Neural crest cell (in vitro differentiated cells): ENCODE measurements at regions not wholly inside any gene's neighbourhood (a gene's known extent, or its start where the extent isn't known, plus 50 kb on each side); places are given as distances from the start of the nearest gene placed in this dataset.

Experiments
- DNase-seq: peaks from one replicate; pipeline ENCODE4 v3.0.0; 2021; ENCODE audit warnings: low read depth, mixed read lengths, low spot score
- H3K27ac Mint-ChIP-seq: one replicate; pipeline ENCODE4 v1.8.0; 2021; ENCODE audit warnings: mild to moderate bottlenecking, mixed read lengths; ENCODE audit not compliant: unreplicated experiment
- H3K27me3 Mint-ChIP-seq: 2 replicates; pipeline ENCODE4 v1.8.0; 2021; ENCODE audit warnings: low read depth, mild to moderate bottlenecking, mixed read lengths
- H3K36me3 Mint-ChIP-seq: 2 replicates; pipeline ENCODE4 v1.8.0; 2021; ENCODE audit warnings: low read depth, mild to moderate bottlenecking, mixed read lengths
- H3K4me1 Mint-ChIP-seq: 2 replicates; pipeline ENCODE4 v1.8.0; 2021; ENCODE audit warnings: mixed read lengths
- H3K4me3 Mint-ChIP-seq: one replicate; pipeline ENCODE4 v1.8.0; 2021; ENCODE audit warnings: mild to moderate bottlenecking, mixed read lengths
- H3K9me3 Mint-ChIP-seq: 2 replicates; pipeline ENCODE4 v1.8.0; 2021; ENCODE audit warnings: mixed read lengths
- CTCF ChIP-seq: fragments of 200-600 bp; sonication (generic); conservative IDR thresholded peaks from 2 replicates; pipeline ENCODE4 v1.5.0; 2021; ENCODE audit warnings: antibody characterized with exemption, mild to moderate bottlenecking

GRCh38 chr6:53202052-53202451, 53.4 kb upstream of the GCM1 start:
- H3K4me3 Mint-ChIP-seq = no peak overlapping the region
- DNase-seq = no peak
- H3K4me1 Mint-ChIP-seq = no peaks in the 10 kb centered on the region
- no peak for TF ChIP-seq CTCF
- H3K27ac Mint-ChIP-seq = no peak overlapping the region
- no peaks in the 10 kb centered on the region for H3K27me3 Mint-ChIP-seq
- no peaks in the 10 kb centered on the region for H3K36me3 Mint-ChIP-seq
- H3K9me3 Mint-ChIP-seq = no peaks in the 10 kb centered on the region

GRCh38 chr6:53201270-53201669, 52.6 kb upstream of the GCM1 start:
- H3K36me3 Mint-ChIP-seq = no peaks in the 10 kb centered on the region

GRCh38 chr6:53199765-53200164, 51.1 kb upstream of the GCM1 start:
- DNase-seq = no peak
- no peak overlapping the region for H3K4me3 Mint-ChIP-seq
- H3K27me3 Mint-ChIP-seq = no peaks in the 10 kb centered on the region
- no peak for TF ChIP-seq CTCF
- no peak overlapping the region for H3K27ac Mint-ChIP-seq
- H3K9me3 Mint-ChIP-seq = no peaks in the 10 kb centered on the region
- no peaks in the 10 kb centered on the region for H3K36me3 Mint-ChIP-seq
- H3K4me1 Mint-ChIP-seq = no peaks in the 10 kb centered on the region

More at GRCh38 chr6:53201270-53201669, 52.6 kb upstream of the GCM1 start:
- H3K4me3 Mint-ChIP-seq = no peak overlapping the region
- H3K27ac Mint-ChIP-seq = no peak overlapping the region
- no peak for TF ChIP-seq CTCF
- no peaks in the 10 kb centered on the region for H3K27me3 Mint-ChIP-seq
- DNase-seq = no peak
- H3K9me3 Mint-ChIP-seq = no peaks in the 10 kb centered on the region
- no peaks in the 10 kb centered on the region for H3K4me1 Mint-ChIP-seq

GRCh38 chr6:53199156-53199555, 50.5 kb upstream of the GCM1 start:
- Mint-ChIP-seq H3K4me1 (no peaks in the 10 kb centered on the region), H3K4me3 (no peak overlapping the region), H3K27me3 (no peaks in the 10 kb centered on the region), H3K36me3 (no peaks in the 10 kb centered on the region), H3K9me3 (no peaks in the 10 kb centered on the region), H3K27ac (no peak overlapping the region)
- TF ChIP-seq CTCF = no peak
- DNase-seq = no peak
